Uterus (tissue), 3 donors: ENCODE measurements at regions not wholly inside any gene's neighbourhood (a gene's known extent, or its start where the extent isn't known, plus 50 kb on each side); places are given as distances from the start of the nearest gene placed in this dataset.

Experiments
- DNase-seq, 2 donors: peaks; one replicate each; pipeline ENCODE4 v3.0.0-alpha.2; 2019 to 2020
- H3K27ac ChIP-seq, 2 donors: fragments of 200-600 bp; sonication (generic); 1 replicate in 1 of 2; 2 replicates in 1 of 2; pipeline ENCODE4 v1.5.1; 2016 to 2018
- H3K27me3 ChIP-seq, 2 donors: fragments of 200-600 bp; sonication (generic); one replicate each; pipeline ENCODE4 v1.5.1; 2018 to 2019; ENCODE audit warnings: control low read depth in 1 of 2
- H3K36me3 ChIP-seq, 2 donors: fragments of 200-600 bp; sonication (generic); one replicate each; pipeline ENCODE4 v1.5.1; 2019; ENCODE audit warnings: control low read depth in 1 of 2
- H3K4me1 ChIP-seq, 2 donors: fragments of 200-600 bp; sonication (generic); one replicate each; pipeline ENCODE4 v1.5.1; 2018 to 2019; ENCODE audit warnings: control low read depth in 1 of 2
- H3K4me3 ChIP-seq, 2 donors: fragments of 200-600 bp; sonication (generic); 1 replicate in 1 of 2; 2 replicates in 1 of 2; pipeline ENCODE4 v1.5.1; 2018 to 2019; ENCODE audit warnings: mild to moderate bottlenecking in 1 of 2
- H3K9me3 ChIP-seq, 2 donors: fragments of 200-600 bp; sonication (generic); one replicate each; pipeline ENCODE4 v1.5.1; 2019; ENCODE audit warnings: control low read depth in 1 of 2
- CTCF ChIP-seq, 4 experiments: fragments of 200-600 bp in 2 of 4; fragments of 450-650 bp in 2 of 4; sonication (generic) in 2 of 4; IDR thresholded peaks; one replicate each; pipeline ENCODE4 v1.5.1; 2016 to 2019; ENCODE audit warnings: antibody characterized with exemption in 4 of 4, mild to moderate bottlenecking in 2 of 4, moderate library complexity in 1 of 4
- POLR2A ChIP-seq, 2 donors: fragments of 450-650 bp; IDR thresholded peaks; one replicate each; pipeline ENCODE4 v1.6.1; 2016; ENCODE audit warnings: antibody characterized with exemption in 2 of 2, mild to moderate bottlenecking in 1 of 2, moderate library complexity in 1 of 2
- intact Hi-C: fragments of 100-400 bp; cut with DNase I; formaldehyde crosslinking; loops from one replicate; pipeline ENCODE4 v1.15.1; 2023; ENCODE audit warnings: low total_unique reads
- donor health status: DM: yes; HTN: yes; CAD: no.

GRCh38 chr19:28606269-28607032 is 606.5 kb downstream of the UQCRFS1 start:
- no peaks in the 10 kb centered on the region for H3K27me3 ChIP-seq
- no peaks in the 10 kb centered on the region for H3K9me3 ChIP-seq
- no peak overlapping the region for H3K4me3 ChIP-seq
- no peaks in the 10 kb centered on the region for H3K36me3 ChIP-seq
- no peaks in the 10 kb centered on the region for H3K4me1 ChIP-seq
- intact Hi-C loops: no loop called here
- no peak overlapping the region for H3K27ac ChIP-seq
- no peak for DNase-seq
- TF ChIP-seq POLR2A (IDR thresholded peaks at IDR 0.05) (no peak), CTCF (IDR thresholded peaks at IDR 0.05) (no peak)

GRCh38 chr19:28605501-28606268 is 607.3 kb downstream of the UQCRFS1 start:
- DNase-seq: no peak
- TF ChIP-seq POLR2A (IDR thresholded peaks at IDR 0.05) (no peak), CTCF (IDR thresholded peaks at IDR 0.05) (no peak)
- no peaks in the 10 kb centered on the region for H3K27me3 ChIP-seq

GRCh38 chr19:28603453-28603852 is 609.5 kb downstream of the UQCRFS1 start:
- Histone ChIP-seq H3K27ac (no peak overlapping the region), H3K36me3 (no peaks in the 10 kb centered on the region), H3K4me3 (no peak overlapping the region), H3K9me3 (no peaks in the 10 kb centered on the region), H3K4me1 (no peaks in the 10 kb centered on the region), H3K27me3 (no peaks in the 10 kb centered on the region)
- DNase-seq: no peak
- intact Hi-C loops: no loop called here
- TF ChIP-seq CTCF (IDR thresholded peaks at IDR 0.05): no peak
- no peak for TF ChIP-seq POLR2A (IDR thresholded peaks at IDR 0.05)

More at GRCh38 chr19:28605501-28606268, 607.3 kb downstream of the UQCRFS1 start:
- no peaks in the 10 kb centered on the region for H3K4me1 ChIP-seq
- intact Hi-C loops: no loop called here
- no peaks in the 10 kb centered on the region for H3K9me3 ChIP-seq
- no peak overlapping the region for H3K4me3 ChIP-seq
- no peaks in the 10 kb centered on the region for H3K36me3 ChIP-seq
- no peak overlapping the region for H3K27ac ChIP-seq

GRCh38 chr19:28602675-28603298 is 610.2 kb downstream of the UQCRFS1 start:
- intact Hi-C loops: no loop called here
- Histone ChIP-seq H3K27ac (no peak overlapping the region), H3K9me3 (no peaks in the 10 kb centered on the region), H3K27me3 (no peaks in the 10 kb centered on the region), H3K36me3 (no peaks in the 10 kb centered on the region), H3K4me1 (no peaks in the 10 kb centered on the region), H3K4me3 (no peak overlapping the region)
- DNase-seq: no peak
- TF ChIP-seq CTCF (IDR thresholded peaks at IDR 0.05): no peak
- no peak for TF ChIP-seq POLR2A (IDR thresholded peaks at IDR 0.05)
